ENCODE measurements at regions not wholly inside any gene's neighbourhood (a gene's known extent, or its start where the extent isn't known, plus 50 kb on each side); places are given as distances from the start of the nearest gene placed in this dataset.

- Histone ChIP-seq H2BK120ac (ENCODE audit: low read depth, low read length, poor library complexity, severe bottlenecking) (no peak overlapping the region), H4K20me1 (ENCODE audit: control insufficient read depth, insufficient read depth, insufficient read length) (no peaks in the 10 kb centered on the region), H3K4ac (ENCODE audit: low read depth, low read length) (no peak overlapping the region), H3K23me2 (ENCODE audit: insufficient read length, low read depth, low read length, poor library complexity, severe bottlenecking) (no peaks in the 10 kb centered on the region), H4K91ac (ENCODE audit: insufficient read length, low read depth, low read length) (no peak overlapping the region), H2AK5ac (ENCODE audit: insufficient read length, low read length) (no peak overlapping the region), H2BK20ac (ENCODE audit: low read depth, low read length, poor library complexity, severe bottlenecking) (no peak overlapping the region), H2BK5ac (ENCODE audit: insufficient read length, low read length) (no peak overlapping the region), H4K8ac (replicated peaks; ENCODE audit: insufficient read length, low read depth, low read length) (no peak overlapping the region), H3K79me2 (ENCODE audit: insufficient read depth, low read length) (no peaks in the 10 kb centered on the region), H3K9ac (ENCODE audit: extremely low read depth, insufficient read length, low read length) (no peak overlapping the region), H3K9me3 (ENCODE audit: control insufficient read depth, low read depth, low read length) (no peaks in the 10 kb centered on the region), H3K23ac (ENCODE audit: insufficient read length, low read depth, low read length) (no peak overlapping the region), H2BK15ac (ENCODE audit: low read depth, low read length) (no peak overlapping the region), H3K79me1 (ENCODE audit: insufficient read depth, low read depth, low read length, poor library complexity, severe bottlenecking) (no peaks in the 10 kb centered on the region), H3K18ac (ENCODE audit: insufficient read length, low read depth, low read length) (no peak overlapping the region), H3K4me2 (ENCODE audit: insufficient read depth, insufficient read length, low read length) (no peak overlapping the region), H4K5ac (ENCODE audit: insufficient read length, low read depth, low read length) (no peak overlapping the region), H3K27ac (ENCODE audit: insufficient read length, low read depth, low read length) (no peak overlapping the region), H2AFZ (ENCODE audit: low read length) (no peak overlapping the region), H3K27me3 (ENCODE audit: insufficient read depth, low read length) (no peaks in the 10 kb centered on the region), H2BK12ac (ENCODE audit: insufficient read length, low read depth, low read length) (no peak overlapping the region), H3K56ac (ENCODE audit: insufficient read length, low read depth, low read length) (no peak overlapping the region), H3K14ac (ENCODE audit: insufficient read depth, low read length) (no peak overlapping the region), H3K4me1 (ENCODE audit: insufficient read depth, low read length) (no peaks in the 10 kb centered on the region; the same call in 1 of the 2 replicates), H3T11ph (ENCODE audit: low read length) (no peak overlapping the region)
- Mint-ChIP-seq H3K27me3 (ENCODE audit: low read depth) (0 out of 2 replicates have a peak, but pooled peaks cover 3% of the 10 kb centered on the region), H3K36me3 (ENCODE audit: insufficient read depth in 1 of 3, low read depth in 3 of 3) (no peaks in the 10 kb centered on the region), H3K4me3 (no peak overlapping the region), H3K27ac (no peak overlapping the region), H3K4me1 (peaks cover 4 to 5% of the 10 kb centered on the region in 2 experiments), H3K9me3 (no peaks in the 10 kb centered on the region)
- no peak for TF ChIP-seq CTCF (conservative IDR thresholded peaks at IDR 0.05)
- no peak for DNase-seq
- WGBS (ENCODE audit: extremely low coverage, insufficient read length, low lambda C conversion rate) = no CpG with 5 or more reads among the region's 3 CpGs
Observed at GRCh38 chr13:87554045-87554444, 117.1 kb upstream of the SLITRK5 start.

All from H9 (cell line).